Heart left ventricle (tissue), 13 donors: ENCODE measurements at regions not wholly inside any gene's neighbourhood (a gene's known extent, or its start where the extent isn't known, plus 50 kb on each side); places are given as distances from the start of the nearest gene placed in this dataset.

Experiments used
- CTCF ChIP-seq, 12 donors: fragments of 200-600 bp; sonication (generic) in 4 of 12; IDR thresholded peaks; one replicate each; pipeline versions ENCODE4 v1.5.0 to v1.8.0; 2018 to 2022; ENCODE audit warnings: antibody characterized with exemption in 12 of 12, mild to moderate bottlenecking in 5 of 12
- POLR2A ChIP-seq, 2 donors: fragments of 450-650 bp; IDR thresholded peaks; one replicate each; pipeline ENCODE4 v1.6.1; 2017; ENCODE audit warnings: antibody characterized with exemption in 2 of 2, mild to moderate bottlenecking in 2 of 2, moderate library complexity in 2 of 2
- donor health status: ischemic (EF 13 %, LVEDD 7.1; RV severe dilation, severe dysfunction).
- donor health status: DM: no; HTN: yes; CAD: no.
- donor health status: DM: no; HTN: no; CAD: no.
- donor health status: ischemic (EF 25% LVEDD 6.9; RV normal size, moderate dysfunction).
- donor health status: ischemic (EF 25% LVEDD 5.7; RV mildly dilated, moderate dysfunction).
- donor health status: ischemic (EF 35%, LVEDD 5.7; RV mildly dilated, moderate dysfunction).
- donor health status: nonischemic (EF 11% LVEDD 7.7; RV severe dilation, severe dysfunction).
- donor health status: DM: yes; HTN: yes; CAD: no.
- donor health status: PGD.
- donor health status: ischemic (EF 29% LVEDD 5.4; RV normal size, mild dysfunction).
- donor health status: nonischemic (EF 23%, LVEDD 6.1; RV moderate dilation, normal function).

GRCh38 chr3:191781044-191781443 lies 320.1 kb downstream of the PYDC2 start:
- no peak for TF ChIP-seq CTCF (IDR thresholded peaks at IDR 0.05)
- TF ChIP-seq POLR2A (IDR thresholded peaks at IDR 0.05) = no peak
